Astrocyte of the spinal cord (primary cell): ENCODE measurements at regions not wholly inside any gene's neighbourhood (a gene's known extent, or its start where the extent isn't known, plus 50 kb on each side); places are given as distances from the start of the nearest gene placed in this dataset.

Source experiments
- DNase-seq: peaks from one replicate; pipeline ENCODE4 v3.0.0; 2011; ENCODE audit warnings: low read depth, low spot score
- H3K4me3 ChIP-seq: 2 replicates; pipeline ENCODE4 v1.5.1; 2011; ENCODE audit warnings: low read depth, mild to moderate bottlenecking, low read length, moderate library complexity
- CTCF ChIP-seq: IDR thresholded peaks from 2 replicates; pipeline ENCODE4 v1.5.1; 2012; ENCODE audit warnings: low read depth, mild to moderate bottlenecking, low read length, inconsistent platforms
- in situ Hi-C: cut with HindIII; loops from 2 replicates; pipeline ENCODE4 v1.10.0; 2017; ENCODE audit warnings: low sequenced_read_pairs

GRCh38 chr4:13703096-13703495 is 75.6 kb upstream of the BOD1L1 start:
- H3K4me3 ChIP-seq = no peak overlapping the region
- TF ChIP-seq CTCF = no peak
- in situ Hi-C loops = no loop called here
- DNase-seq = no peak

GRCh38 chr4:13704035-13704434 is 76.5 kb upstream of the BOD1L1 start:
- in situ Hi-C loops = no loop called here
- no peak overlapping the region for H3K4me3 ChIP-seq
- TF ChIP-seq CTCF = no peak
- DNase-seq = no peak

DNA sequence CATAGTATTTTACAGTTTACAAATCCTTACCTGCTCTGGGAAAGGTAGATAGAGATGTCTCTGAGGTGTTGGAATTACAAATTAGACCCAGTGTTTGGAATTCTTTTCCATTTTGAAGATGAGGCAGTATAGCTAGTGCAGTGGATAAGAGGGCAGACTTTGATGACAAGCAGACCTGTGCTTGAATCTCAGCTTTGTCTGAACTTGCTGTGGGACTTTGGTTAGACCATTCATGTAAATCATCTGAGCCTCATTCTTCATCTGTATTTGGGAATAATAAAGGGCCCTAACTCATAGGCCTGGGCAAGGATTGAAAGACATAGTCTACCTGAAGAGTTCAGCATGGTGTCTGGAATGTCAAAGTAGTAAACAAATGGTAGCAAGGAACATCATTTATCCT is 77.2 kb upstream of the BOD1L1 start:
- TF ChIP-seq CTCF = no peak
- in situ Hi-C loops = no loop called here
- H3K4me3 ChIP-seq = no peak overlapping the region
- no peak for DNase-seq

DNA sequence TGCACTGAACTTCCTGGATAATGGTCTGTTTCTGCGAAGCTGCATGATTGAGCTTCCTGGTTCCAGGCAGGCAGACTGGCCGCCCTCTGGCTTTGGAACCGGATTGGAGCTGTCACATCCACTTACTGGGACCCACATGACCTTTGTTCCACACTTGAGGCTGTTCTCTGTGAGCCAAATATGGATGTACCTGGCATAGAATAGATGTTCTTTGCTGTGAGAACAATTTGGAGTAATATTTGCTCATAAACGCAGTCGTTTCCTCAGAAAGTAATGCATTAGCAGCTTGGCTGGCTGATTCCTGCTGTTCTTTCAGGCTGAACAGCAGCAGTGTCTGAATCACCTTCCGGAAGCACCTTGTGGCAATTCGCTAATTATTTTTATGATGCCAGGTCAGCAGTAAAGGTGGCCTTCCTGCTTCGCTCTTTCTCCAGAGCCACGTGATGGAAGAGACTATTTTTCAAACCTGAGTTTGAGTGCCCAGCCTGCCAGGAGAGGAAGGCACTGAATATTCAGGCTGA is 78.1 kb upstream of the BOD1L1 start:
- in situ Hi-C loops = no loop called here
- TF ChIP-seq CTCF = no peak
- H3K4me3 ChIP-seq = no peak overlapping the region
- no peak for DNase-seq

GRCh38 chr4:13706120-13706519 is 78.6 kb upstream of the BOD1L1 start:
- no peak for DNase-seq
- no peak overlapping the region for H3K4me3 ChIP-seq
- in situ Hi-C loops = no loop called here
- TF ChIP-seq CTCF = no peak

GRCh38 chr4:13706716-13707115 is 79.2 kb upstream of the BOD1L1 start:
- TF ChIP-seq CTCF = no peak
- in situ Hi-C loops = no loop called here
- H3K4me3 ChIP-seq = no peak overlapping the region
- DNase-seq = no peak
